ENCODE measurements at regions not wholly inside any gene's neighbourhood (a gene's known extent, or its start where the extent isn't known, plus 50 kb on each side); places are given as distances from the start of the nearest gene placed in this dataset.

- DNase-seq (ENCODE audit: extremely low spot score, insufficient read length, low read depth) (no peak), FAIRE-seq (no peak)
Measured at GRCh38 chr3:76969996-76970615, 69.8 kb upstream of the ROBO2 start.

GRCh38 chr3:76972624-76973296 lies 67.1 kb upstream of the ROBO2 start:
- FAIRE-seq (no peak), DNase-seq (ENCODE audit: extremely low spot score, insufficient read length, low read depth) (no peak)

- no peak for FAIRE-seq
- DNase-seq (ENCODE audit: extremely low spot score, insufficient read length, low read depth) = no peak
Measured at GRCh38 chr3:76976996-76977395, 62.9 kb upstream of the ROBO2 start.

- no peak for DNase-seq (ENCODE audit: extremely low spot score, insufficient read length, low read depth)
- FAIRE-seq = no peak
Measured at GRCh38 chr3:76985645-76986044, 54.3 kb upstream of the ROBO2 start.

GRCh38 chr3:76986876-76987474 lies 52.9 kb upstream of the ROBO2 start:
- FAIRE-seq = no peak
- DNase-seq (ENCODE audit: extremely low spot score, insufficient read length, low read depth) = no peak
